Breast epithelium (tissue), 3 donors: ENCODE measurements at regions not wholly inside any gene's neighbourhood (a gene's known extent, or its start where the extent isn't known, plus 50 kb on each side); places are given as distances from the start of the nearest gene placed in this dataset.

Source experiments
- POLR2A ChIP-seq: fragments of 450-650 bp; IDR thresholded peaks from one replicate; pipeline ENCODE4 v1.6.1; 2016; ENCODE audit warnings: antibody characterized with exemption, mild to moderate bottlenecking, moderate library complexity
- TF ChIP-seq, protein P1 (sequence below), 3 donors: fragments of 450-650 bp; IDR thresholded peaks; one replicate each; pipeline ENCODE4 v1.5.1; 2016 to 2017; ENCODE audit warnings: antibody characterized with exemption in 3 of 3, mild to moderate bottlenecking in 3 of 3, moderate library complexity in 3 of 3

DNA sequence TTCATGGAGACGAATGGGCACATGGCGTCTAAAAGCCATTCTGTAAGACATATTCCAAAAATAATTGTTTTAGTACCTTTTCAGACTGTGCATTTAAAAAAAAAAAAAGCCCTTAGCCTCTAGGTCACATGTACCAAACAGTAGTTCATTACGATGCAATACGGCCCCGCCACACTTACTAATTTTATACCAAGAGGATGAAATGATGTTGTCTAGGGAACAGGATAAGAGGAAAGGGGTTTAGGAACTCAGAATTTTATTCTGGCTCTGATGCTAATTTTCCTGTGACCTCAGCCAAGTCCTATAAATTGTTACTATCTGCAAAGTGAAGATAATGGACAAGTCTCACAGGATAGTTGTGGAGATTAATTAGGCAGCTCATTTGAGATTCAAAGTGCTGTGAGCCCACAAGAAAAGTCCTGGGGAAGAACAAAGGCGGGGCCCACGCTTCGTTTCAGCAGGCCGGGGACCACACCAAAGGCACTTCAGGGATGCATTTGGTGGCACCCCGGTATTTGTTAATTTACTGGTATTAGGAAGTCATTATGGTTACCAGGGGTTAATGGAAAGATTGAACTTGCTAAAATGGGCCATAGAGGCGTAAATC, 511.1 kb downstream of the IRS2 start:
- TF ChIP-seq, protein P1, sequence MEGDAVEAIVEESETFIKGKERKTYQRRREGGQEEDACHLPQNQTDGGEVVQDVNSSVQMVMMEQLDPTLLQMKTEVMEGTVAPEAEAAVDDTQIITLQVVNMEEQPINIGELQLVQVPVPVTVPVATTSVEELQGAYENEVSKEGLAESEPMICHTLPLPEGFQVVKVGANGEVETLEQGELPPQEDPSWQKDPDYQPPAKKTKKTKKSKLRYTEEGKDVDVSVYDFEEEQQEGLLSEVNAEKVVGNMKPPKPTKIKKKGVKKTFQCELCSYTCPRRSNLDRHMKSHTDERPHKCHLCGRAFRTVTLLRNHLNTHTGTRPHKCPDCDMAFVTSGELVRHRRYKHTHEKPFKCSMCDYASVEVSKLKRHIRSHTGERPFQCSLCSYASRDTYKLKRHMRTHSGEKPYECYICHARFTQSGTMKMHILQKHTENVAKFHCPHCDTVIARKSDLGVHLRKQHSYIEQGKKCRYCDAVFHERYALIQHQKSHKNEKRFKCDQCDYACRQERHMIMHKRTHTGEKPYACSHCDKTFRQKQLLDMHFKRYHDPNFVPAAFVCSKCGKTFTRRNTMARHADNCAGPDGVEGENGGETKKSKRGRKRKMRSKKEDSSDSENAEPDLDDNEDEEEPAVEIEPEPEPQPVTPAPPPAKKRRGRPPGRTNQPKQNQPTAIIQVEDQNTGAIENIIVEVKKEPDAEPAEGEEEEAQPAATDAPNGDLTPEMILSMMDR (IDR thresholded peaks at IDR 0.05) = no peak
- no peak for TF ChIP-seq POLR2A
